DOHH2 (cell line): ENCODE measurements at regions not wholly inside any gene's neighbourhood (a gene's known extent, or its start where the extent isn't known, plus 50 kb on each side); places are given as distances from the start of the nearest gene placed in this dataset.

Experiments
- EZH2phosphoT487 ChIP-seq: fragments of 200-600 bp; sonication (generic); IDR thresholded peaks from 2 replicates; pipeline ENCODE4 v1.6.1; 2017; ENCODE audit warnings: borderline replicate concordance, mild to moderate bottlenecking, antibody characterized with exemption, low read length, moderate library complexity, mixed read lengths
- TF ChIP-seq, protein P1 (sequence below): fragments of 200-600 bp; sonication (generic); IDR thresholded peaks from one replicate; pipeline ENCODE4 v1.5.1; 2014; ENCODE audit warnings: antibody characterized with exemption, mild to moderate bottlenecking, low read depth, low read length; ENCODE audit not compliant: poor library complexity, severe bottlenecking

GRCh38 chr5:155974369-155974768 lies 352.6 kb upstream of the SGCD start:
- TF ChIP-seq, protein P1, sequence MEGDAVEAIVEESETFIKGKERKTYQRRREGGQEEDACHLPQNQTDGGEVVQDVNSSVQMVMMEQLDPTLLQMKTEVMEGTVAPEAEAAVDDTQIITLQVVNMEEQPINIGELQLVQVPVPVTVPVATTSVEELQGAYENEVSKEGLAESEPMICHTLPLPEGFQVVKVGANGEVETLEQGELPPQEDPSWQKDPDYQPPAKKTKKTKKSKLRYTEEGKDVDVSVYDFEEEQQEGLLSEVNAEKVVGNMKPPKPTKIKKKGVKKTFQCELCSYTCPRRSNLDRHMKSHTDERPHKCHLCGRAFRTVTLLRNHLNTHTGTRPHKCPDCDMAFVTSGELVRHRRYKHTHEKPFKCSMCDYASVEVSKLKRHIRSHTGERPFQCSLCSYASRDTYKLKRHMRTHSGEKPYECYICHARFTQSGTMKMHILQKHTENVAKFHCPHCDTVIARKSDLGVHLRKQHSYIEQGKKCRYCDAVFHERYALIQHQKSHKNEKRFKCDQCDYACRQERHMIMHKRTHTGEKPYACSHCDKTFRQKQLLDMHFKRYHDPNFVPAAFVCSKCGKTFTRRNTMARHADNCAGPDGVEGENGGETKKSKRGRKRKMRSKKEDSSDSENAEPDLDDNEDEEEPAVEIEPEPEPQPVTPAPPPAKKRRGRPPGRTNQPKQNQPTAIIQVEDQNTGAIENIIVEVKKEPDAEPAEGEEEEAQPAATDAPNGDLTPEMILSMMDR: no peak
- TF ChIP-seq EZH2phosphoT487: no peak
